Endometrial microvascular endothelial cells (primary cell): ENCODE measurements at regions not wholly inside any gene's neighbourhood (a gene's known extent, or its start where the extent isn't known, plus 50 kb on each side); places are given as distances from the start of the nearest gene placed in this dataset.

ENCODE experiments used
- in situ Hi-C: cut with HindIII; loops from 2 replicates; pipeline ENCODE4 v1.10.0; 2017; ENCODE audit warnings: low sequenced_read_pairs, low pct_unique_long_range_greater_than_20kb; ENCODE audit errors: inconsistent ontology term

GRCh38 chr2:221095356-221095755 is 476.7 kb downstream of the EPHA4 start:
- in situ Hi-C loops = no loop called here

- in situ Hi-C loops = no loop called here
Measured at GRCh38 chr2:221096706-221097567, 475.2 kb downstream of the EPHA4 start.

GRCh38 chr2:221097568-221097915 is 474.6 kb downstream of the EPHA4 start:
- in situ Hi-C loops = no loop called here

- in situ Hi-C loops = no loop called here
Measured at GRCh38 chr2:221097949-221098348, 474.2 kb downstream of the EPHA4 start.

GRCh38 chr2:221100467-221101089 is 471.5 kb downstream of the EPHA4 start:
- in situ Hi-C loops = no loop called here

- in situ Hi-C loops = no loop called here
Measured at GRCh38 chr2:221102896-221103688, 469.0 kb downstream of the EPHA4 start.

- in situ Hi-C loops = no loop called here
Measured at GRCh38 chr2:221103930-221104329, 468.2 kb downstream of the EPHA4 start.

- in situ Hi-C loops = no loop called here
Measured at GRCh38 chr2:221104361-221104811, 467.7 kb downstream of the EPHA4 start.

- in situ Hi-C loops = no loop called here
Measured at GRCh38 chr2:221106241-221106640, 465.9 kb downstream of the EPHA4 start.

GRCh38 chr2:221107424-221107823 is 464.7 kb downstream of the EPHA4 start:
- in situ Hi-C loops = no loop called here

GRCh38 chr2:221109552-221109951 is 462.6 kb downstream of the EPHA4 start:
- in situ Hi-C loops = no loop called here

GRCh38 chr2:221111739-221112138 is 460.4 kb downstream of the EPHA4 start:
- in situ Hi-C loops = no loop called here

GRCh38 chr2:221112744-221113143 is 459.4 kb downstream of the EPHA4 start:
- in situ Hi-C loops = no loop called here

GRCh38 chr2:221115944-221116343 is 456.2 kb downstream of the EPHA4 start:
- in situ Hi-C loops = no loop called here

GRCh38 chr2:221120643-221121042 is 451.5 kb downstream of the EPHA4 start:
- in situ Hi-C loops = no loop called here

- in situ Hi-C loops = no loop called here
Measured at GRCh38 chr2:221123396-221123795, 448.7 kb downstream of the EPHA4 start.

- in situ Hi-C loops = no loop called here
Measured at GRCh38 chr2:221124532-221125240, 447.4 kb downstream of the EPHA4 start.

GRCh38 chr2:221125691-221126090 is 446.4 kb downstream of the EPHA4 start:
- in situ Hi-C loops = no loop called here

GRCh38 chr2:221129657-221130056 is 442.4 kb downstream of the EPHA4 start:
- in situ Hi-C loops = no loop called here
